DOHH2 (cell line): ENCODE measurements at regions not wholly inside any gene's neighbourhood (a gene's known extent, or its start where the extent isn't known, plus 50 kb on each side); places are given as distances from the start of the nearest gene placed in this dataset.

Experiments used
- H3F3A ChIP-seq: fragments of 200-600 bp; sonication (generic), shearing (Covaris generic); 2 replicates; pipeline ENCODE4 v1.6.0; 2016; ENCODE audit warnings: antibody characterized with exemption, mild to moderate bottlenecking; ENCODE audit not compliant: control insufficient read depth, insufficient read depth
- H3K27ac ChIP-seq: fragments of 200-600 bp; sonication (generic); 2 replicates; pipeline ENCODE4 v1.5.1; 2014; ENCODE audit warnings: low read depth, mild to moderate bottlenecking, low read length, moderate library complexity
- H3K27me3 ChIP-seq: fragments of 200-600 bp; sonication (generic); 2 replicates; pipeline ENCODE4 v1.6.1; 2014; ENCODE audit warnings: mild to moderate bottlenecking, low read length, mixed read lengths; ENCODE audit not compliant: control insufficient read depth
- H3K36me3 ChIP-seq: fragments of 200-600 bp; sonication (generic); 2 replicates; pipeline ENCODE4 v1.6.1; 2014; ENCODE audit warnings: mild to moderate bottlenecking, low read length, moderate library complexity, mixed read lengths; ENCODE audit not compliant: control insufficient read depth
- H3K4me1 ChIP-seq: fragments of 200-600 bp; sonication (generic); 2 replicates; pipeline ENCODE4 v1.6.1; 2014; ENCODE audit warnings: mild to moderate bottlenecking, low read length, mixed read lengths; ENCODE audit not compliant: control insufficient read depth
- H3K4me2 ChIP-seq: fragments of 200-600 bp; sonication (generic); 2 replicates; pipeline ENCODE4 v1.6.0; 2014; ENCODE audit warnings: mild to moderate bottlenecking, low read length, moderate library complexity
- H3K4me3 ChIP-seq: fragments of 200-600 bp; sonication (generic); 2 replicates; pipeline ENCODE4 v1.5.1; 2014; ENCODE audit warnings: mild to moderate bottlenecking, low read length, mixed read lengths
- H3K79me2 ChIP-seq: fragments of 200-600 bp; sonication (generic); 2 replicates; pipeline ENCODE4 v1.6.1; 2014; ENCODE audit warnings: mild to moderate bottlenecking, low read length, mixed read lengths; ENCODE audit not compliant: control insufficient read depth
- H3K9me2 ChIP-seq: fragments of 200-600 bp; sonication (generic); replicated peaks from 2 replicates; pipeline ENCODE4 v1.6.1; 2014; ENCODE audit warnings: mild to moderate bottlenecking, low read length, mixed read lengths; ENCODE audit not compliant: control insufficient read depth
- H3K9me3 ChIP-seq: fragments of 200-600 bp; sonication (generic); 2 replicates; pipeline ENCODE4 v1.6.1; 2014; ENCODE audit warnings: antibody characterized with exemption, low read length, mixed read lengths; ENCODE audit not compliant: control insufficient read depth, insufficient read depth
- H4K20me1 ChIP-seq: fragments of 200-600 bp; sonication (generic); 2 replicates; pipeline ENCODE4 v1.6.0; 2014; ENCODE audit warnings: low read depth, mild to moderate bottlenecking, antibody characterized with exemption, low read length, moderate library complexity; ENCODE audit not compliant: control insufficient read depth, insufficient read depth
- EZH2phosphoT487 ChIP-seq: fragments of 200-600 bp; sonication (generic); IDR thresholded peaks from 2 replicates; pipeline ENCODE4 v1.6.1; 2017; ENCODE audit warnings: borderline replicate concordance, mild to moderate bottlenecking, antibody characterized with exemption, low read length, moderate library complexity, mixed read lengths
- TF ChIP-seq, protein P1 (sequence below): fragments of 200-600 bp; sonication (generic); IDR thresholded peaks from one replicate; pipeline ENCODE4 v1.5.1; 2014; ENCODE audit warnings: antibody characterized with exemption, mild to moderate bottlenecking, low read depth, low read length; ENCODE audit not compliant: poor library complexity, severe bottlenecking

DNA sequence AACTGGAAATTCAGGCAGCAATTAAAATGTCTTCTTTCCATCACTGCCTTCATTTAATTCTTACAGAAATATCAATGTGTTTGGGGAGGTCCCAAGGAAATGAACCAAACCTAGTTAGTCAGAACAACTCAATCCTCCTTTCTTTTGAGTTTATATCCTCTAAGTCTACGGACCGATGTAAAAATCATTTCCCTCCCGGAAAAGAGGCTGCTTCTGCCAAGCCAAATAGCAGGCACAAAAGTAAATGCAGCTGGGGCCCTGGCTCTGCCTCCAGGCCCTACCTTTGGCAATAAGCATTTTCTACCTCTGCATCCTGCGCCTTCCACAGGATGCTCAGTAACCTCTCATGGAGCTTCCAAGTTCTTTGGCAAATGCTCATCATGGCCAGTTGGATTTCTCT is 122.5 kb upstream of the COL8A1 start:
- Histone ChIP-seq H3K36me3 (no peaks in the 10 kb centered on the region), H3K79me2 (no peaks in the 10 kb centered on the region), H3K27ac (no peak overlapping the region), H3K9me3 (no peaks in the 10 kb centered on the region), H3K4me1 (no peaks in the 10 kb centered on the region), H3F3A (no peaks in the 10 kb centered on the region), H3K9me2 (no peaks in the 10 kb centered on the region), H3K27me3 (no peaks in the 10 kb centered on the region), H3K4me2 (no peak overlapping the region), H4K20me1 (no peaks in the 10 kb centered on the region), H3K4me3 (no peak overlapping the region)
- no peak for TF ChIP-seq EZH2phosphoT487
- TF ChIP-seq, protein P1, sequence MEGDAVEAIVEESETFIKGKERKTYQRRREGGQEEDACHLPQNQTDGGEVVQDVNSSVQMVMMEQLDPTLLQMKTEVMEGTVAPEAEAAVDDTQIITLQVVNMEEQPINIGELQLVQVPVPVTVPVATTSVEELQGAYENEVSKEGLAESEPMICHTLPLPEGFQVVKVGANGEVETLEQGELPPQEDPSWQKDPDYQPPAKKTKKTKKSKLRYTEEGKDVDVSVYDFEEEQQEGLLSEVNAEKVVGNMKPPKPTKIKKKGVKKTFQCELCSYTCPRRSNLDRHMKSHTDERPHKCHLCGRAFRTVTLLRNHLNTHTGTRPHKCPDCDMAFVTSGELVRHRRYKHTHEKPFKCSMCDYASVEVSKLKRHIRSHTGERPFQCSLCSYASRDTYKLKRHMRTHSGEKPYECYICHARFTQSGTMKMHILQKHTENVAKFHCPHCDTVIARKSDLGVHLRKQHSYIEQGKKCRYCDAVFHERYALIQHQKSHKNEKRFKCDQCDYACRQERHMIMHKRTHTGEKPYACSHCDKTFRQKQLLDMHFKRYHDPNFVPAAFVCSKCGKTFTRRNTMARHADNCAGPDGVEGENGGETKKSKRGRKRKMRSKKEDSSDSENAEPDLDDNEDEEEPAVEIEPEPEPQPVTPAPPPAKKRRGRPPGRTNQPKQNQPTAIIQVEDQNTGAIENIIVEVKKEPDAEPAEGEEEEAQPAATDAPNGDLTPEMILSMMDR, result no peak

DNA sequence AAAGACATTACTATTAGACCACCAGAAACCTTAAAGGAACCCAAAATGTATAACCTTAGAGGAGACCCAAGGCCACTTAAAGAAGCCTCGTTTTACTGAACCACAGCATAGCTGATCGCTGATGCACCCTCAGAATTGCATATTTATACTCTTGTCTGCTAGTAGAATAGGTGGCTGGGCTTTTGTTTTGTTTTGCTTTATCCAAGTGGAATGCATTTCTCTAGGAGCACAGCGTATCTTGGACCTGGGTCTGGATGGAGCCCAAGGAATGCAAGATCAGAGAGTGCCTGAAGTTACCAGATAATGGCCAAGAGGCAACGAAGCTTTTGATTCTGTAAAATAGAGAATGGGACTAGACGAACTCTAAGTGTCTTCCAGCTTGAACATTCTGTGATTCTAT is 129.2 kb upstream of the COL8A1 start:
- H4K20me1 ChIP-seq, result no peaks in the 10 kb centered on the region
- no peaks in the 10 kb centered on the region for H3K79me2 ChIP-seq
- no peaks in the 10 kb centered on the region for H3K9me2 ChIP-seq
- no peak overlapping the region for H3K4me3 ChIP-seq
- H3F3A ChIP-seq, result no peaks in the 10 kb centered on the region
- no peaks in the 10 kb centered on the region for H3K4me1 ChIP-seq
- TF ChIP-seq, protein P1, result no peak
- no peak for TF ChIP-seq EZH2phosphoT487
- H3K27me3 ChIP-seq, result no peaks in the 10 kb centered on the region
- H3K27ac ChIP-seq, result no peak overlapping the region
- H3K4me2 ChIP-seq, result no peak overlapping the region
- no peaks in the 10 kb centered on the region for H3K36me3 ChIP-seq
- no peaks in the 10 kb centered on the region for H3K9me3 ChIP-seq

DNA sequence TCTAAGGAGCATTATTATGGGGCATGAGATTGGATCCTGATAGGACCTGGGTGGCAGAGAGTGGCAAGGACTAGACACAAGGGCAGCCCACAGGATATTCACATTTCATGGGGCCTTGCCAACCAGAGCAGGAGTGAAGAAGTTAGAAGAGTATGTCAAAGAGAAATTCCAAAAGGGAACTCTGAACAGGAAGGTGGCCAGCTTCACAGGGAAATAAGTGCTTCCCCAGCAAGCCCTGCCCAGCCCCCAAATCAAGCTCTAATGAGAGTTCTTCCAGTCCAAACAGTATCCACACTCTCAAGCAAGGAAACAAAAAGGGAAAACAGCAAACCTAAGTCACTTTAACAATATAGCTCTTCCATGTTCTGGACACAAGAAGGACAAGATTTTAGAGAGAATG is 130.2 kb upstream of the COL8A1 start:
- no peak overlapping the region for H3K27ac ChIP-seq
- no peaks in the 10 kb centered on the region for H3K4me1 ChIP-seq
- H3K36me3 ChIP-seq, result no peaks in the 10 kb centered on the region
- H3K9me2 ChIP-seq, result no peaks in the 10 kb centered on the region
- no peak overlapping the region for H3K4me3 ChIP-seq
- H3K79me2 ChIP-seq, result no peaks in the 10 kb centered on the region
- H3K9me3 ChIP-seq, result no peaks in the 10 kb centered on the region
- no peak for TF ChIP-seq EZH2phosphoT487
- TF ChIP-seq, protein P1, result no peak
- H4K20me1 ChIP-seq, result no peaks in the 10 kb centered on the region
- no peaks in the 10 kb centered on the region for H3F3A ChIP-seq
- no peaks in the 10 kb centered on the region for H3K27me3 ChIP-seq
- H3K4me2 ChIP-seq, result no peak overlapping the region

DNA sequence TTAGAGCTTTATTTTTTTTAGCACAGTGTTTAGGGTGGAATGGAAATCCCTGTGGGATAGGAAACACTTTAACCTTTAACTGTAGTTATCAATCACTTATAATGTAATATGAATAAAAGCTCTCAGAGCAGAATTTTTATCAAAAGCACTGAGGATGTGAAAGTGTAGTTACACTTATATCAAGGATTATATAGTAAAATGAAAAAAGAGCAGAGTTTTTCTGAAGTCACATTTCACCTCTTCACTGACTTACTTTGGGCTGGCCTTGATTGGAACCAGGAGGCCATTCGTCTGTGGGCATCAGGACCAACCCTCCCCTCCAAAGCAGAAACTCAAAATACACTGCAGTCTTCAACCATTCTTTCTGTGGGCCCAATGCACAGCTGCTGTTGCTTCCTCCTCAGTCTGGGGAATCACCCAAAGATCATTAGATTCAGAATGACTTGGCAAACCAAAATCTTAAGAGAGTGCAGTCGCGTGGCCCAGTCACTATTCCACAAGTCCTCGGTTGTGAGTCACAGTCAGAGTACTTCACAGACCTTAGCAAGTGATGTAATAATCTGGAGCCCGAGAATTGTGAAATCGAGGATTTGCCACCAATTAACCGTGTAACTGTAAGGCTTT is 132.6 kb upstream of the COL8A1 start:
- H3K79me2 ChIP-seq, result no peaks in the 10 kb centered on the region
- no peak overlapping the region for H3K4me2 ChIP-seq
- no peaks in the 10 kb centered on the region for H3K4me1 ChIP-seq
- no peaks in the 10 kb centered on the region for H3K27me3 ChIP-seq
- no peaks in the 10 kb centered on the region for H3K9me3 ChIP-seq
- H3K9me2 ChIP-seq, result no peaks in the 10 kb centered on the region
- no peaks in the 10 kb centered on the region for H4K20me1 ChIP-seq
- no peaks in the 10 kb centered on the region for H3F3A ChIP-seq
- H3K4me3 ChIP-seq, result no peak overlapping the region
- no peak overlapping the region for H3K27ac ChIP-seq
- no peak for TF ChIP-seq EZH2phosphoT487
- TF ChIP-seq, protein P1, result no peak
- no peaks in the 10 kb centered on the region for H3K36me3 ChIP-seq
